ENCODE measurements at regions not wholly inside any gene's neighbourhood (a gene's known extent, or its start where the extent isn't known, plus 50 kb on each side); places are given as distances from the start of the nearest gene placed in this dataset.

GRCh38 chr7:121447911-121448300 lies 51.8 kb upstream of the FAM3C start:
- Mint-ChIP-seq H3K36me3 (peaks cover 2% of the 10 kb centered on the region), H3K4me3 (no peak overlapping the region), H3K4me1 (peaks cover under 1% of the 10 kb centered on the region), H3K27ac (no peak overlapping the region), H3K27me3 (no peaks in the 10 kb centered on the region), H3K9me3 (ENCODE audit: low read depth) (no peaks in the 10 kb centered on the region)
- DNase-seq (no peak), ATAC-seq (no peak)
- CTCF ChIA-PET: interaction anchor here (1.4 kb wide), 1 partner anchor 21 kb away, joined by 3 read pairs; no protein-coding TSS in a partner anchor

GRCh38 chr7:121447243-121447910 lies 51.3 kb upstream of the FAM3C start:
- Mint-ChIP-seq H3K36me3 (peaks cover 2% of the 10 kb centered on the region), H3K27ac (no peak overlapping the region), H3K4me3 (no peak overlapping the region), H3K4me1 (peaks cover 4% of the 10 kb centered on the region), H3K27me3 (no peaks in the 10 kb centered on the region), H3K9me3 (ENCODE audit: low read depth) (no peaks in the 10 kb centered on the region)
- DNase-seq: no peak
- no peak for ATAC-seq
- CTCF ChIA-PET: interaction anchor here (1.0 kb wide), 2 partner anchors 80 to 101 kb away, joined by 3 read pairs; no protein-coding TSS in a partner anchor

GRCh38 chr7:121446526-121446925 lies 50.4 kb upstream of the FAM3C start:
- no peak overlapping the region for H3K4me3 Mint-ChIP-seq
- no peak for DNase-seq
- no peaks in the 10 kb centered on the region for H3K9me3 Mint-ChIP-seq (ENCODE audit: low read depth)
- H3K4me1 Mint-ChIP-seq: peaks cover 12% of the 10 kb centered on the region
- no peaks in the 10 kb centered on the region for H3K27me3 Mint-ChIP-seq
- peaks cover 3% of the 10 kb centered on the region for H3K36me3 Mint-ChIP-seq
- ATAC-seq: no peak
- no peak overlapping the region for H3K27ac Mint-ChIP-seq
- CTCF ChIA-PET: interaction anchor here (1.0 kb wide), 2 partner anchors 79 to 101 kb away, joined by 3 read pairs; no protein-coding TSS in a partner anchor
